Activated CD4-positive, alpha-beta T cell treated with anti-CD3 and anti-CD28 coated beads, Interleukin-2, amount 10 ng/mL, durations not matched to agents 24 days and 14 days (primary cell): ENCODE measurements at regions not wholly inside any gene's neighbourhood (a gene's known extent, or its start where the extent isn't known, plus 50 kb on each side); places are given as distances from the start of the nearest gene placed in this dataset.

Experiments
- DNase-seq: peaks from one replicate; pipeline ENCODE4 v3.0.0; 2022
- H3K27ac Mint-ChIP-seq: one replicate; pipeline ENCODE4 v1.8.0; 2022; ENCODE audit warnings: mild to moderate bottlenecking, mixed read lengths
- H3K27me3 Mint-ChIP-seq: one replicate; pipeline ENCODE4 v1.8.0; 2022; ENCODE audit warnings: mixed read lengths
- H3K36me3 Mint-ChIP-seq: one replicate; pipeline ENCODE4 v1.8.0; 2022; ENCODE audit warnings: low read depth, mild to moderate bottlenecking, mixed read lengths
- H3K4me1 Mint-ChIP-seq: one replicate; pipeline ENCODE4 v1.8.0; 2021; ENCODE audit warnings: mixed read lengths
- H3K4me3 Mint-ChIP-seq: one replicate; pipeline ENCODE4 v1.8.0; 2022; ENCODE audit warnings: mild to moderate bottlenecking, moderate library complexity, mixed read lengths
- H3K9me3 Mint-ChIP-seq: one replicate; pipeline ENCODE4 v1.8.0; 2021; ENCODE audit warnings: mixed read lengths
- intact Hi-C: fragments of 100-400 bp; cut with micrococcal nuclease; formaldehyde crosslinking; loops from one replicate; pipeline ENCODE4 v1.15.1; 2023

DNA sequence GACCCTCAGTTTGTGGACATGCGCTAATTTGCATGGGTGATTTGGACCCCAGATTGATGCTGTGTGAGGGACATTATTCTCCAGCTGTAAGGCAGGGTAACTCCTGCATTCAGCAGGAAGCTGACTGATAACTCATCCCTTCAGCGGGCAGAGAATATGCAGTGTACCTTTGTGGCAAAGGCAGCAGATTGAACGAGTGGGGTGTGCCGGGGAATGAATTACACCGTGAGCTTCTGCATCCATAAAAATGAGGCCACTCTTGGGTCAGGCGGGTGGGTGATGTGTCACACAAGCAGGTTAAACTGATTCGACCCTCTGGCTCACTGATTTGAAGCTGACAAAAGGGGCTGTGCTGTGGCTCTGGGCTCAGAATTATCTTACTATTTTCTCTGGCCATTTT, 128.9 kb upstream of the PMFBP1 start:
- H3K27me3 Mint-ChIP-seq: no peaks in the 10 kb centered on the region
- DNase-seq: no peak
- H3K9me3 Mint-ChIP-seq: no peaks in the 10 kb centered on the region
- H3K4me1 Mint-ChIP-seq: no peaks in the 10 kb centered on the region
- no peak overlapping the region for H3K27ac Mint-ChIP-seq
- no peak overlapping the region for H3K4me3 Mint-ChIP-seq
- intact Hi-C loops: no loop called here
- no peaks in the 10 kb centered on the region for H3K36me3 Mint-ChIP-seq

DNA sequence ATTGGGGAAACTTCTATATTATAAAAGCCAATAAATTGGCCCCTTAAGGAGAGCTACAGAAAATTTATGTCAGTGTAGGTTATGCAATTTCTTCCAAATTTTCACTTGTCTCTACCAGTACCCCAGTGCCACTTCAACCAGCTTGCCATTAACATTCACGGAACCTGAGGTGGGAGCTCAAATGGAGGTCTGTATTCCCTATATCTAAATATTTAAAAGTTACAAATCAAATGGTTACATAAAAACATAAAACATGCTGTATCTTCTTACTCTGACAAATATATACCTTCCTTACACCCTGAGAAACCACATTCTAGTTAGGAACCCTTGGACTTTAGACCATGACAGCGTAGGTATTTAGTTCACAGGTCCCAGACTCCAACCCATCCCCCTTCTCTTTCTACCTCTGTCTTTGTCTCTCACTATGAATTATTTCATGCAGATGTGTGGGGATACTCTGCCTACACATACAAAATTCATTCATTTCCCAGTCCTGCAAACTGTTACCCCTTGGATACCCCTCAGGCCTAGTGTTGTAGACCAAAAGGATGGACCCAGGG, 127.8 kb upstream of the PMFBP1 start:
- intact Hi-C loops: no loop called here
- H3K27me3 Mint-ChIP-seq: no peaks in the 10 kb centered on the region
- H3K27ac Mint-ChIP-seq: no peak overlapping the region
- no peak overlapping the region for H3K4me3 Mint-ChIP-seq
- H3K4me1 Mint-ChIP-seq: no peaks in the 10 kb centered on the region
- no peaks in the 10 kb centered on the region for H3K9me3 Mint-ChIP-seq
- no peak for DNase-seq
- H3K36me3 Mint-ChIP-seq: no peaks in the 10 kb centered on the region

DNA sequence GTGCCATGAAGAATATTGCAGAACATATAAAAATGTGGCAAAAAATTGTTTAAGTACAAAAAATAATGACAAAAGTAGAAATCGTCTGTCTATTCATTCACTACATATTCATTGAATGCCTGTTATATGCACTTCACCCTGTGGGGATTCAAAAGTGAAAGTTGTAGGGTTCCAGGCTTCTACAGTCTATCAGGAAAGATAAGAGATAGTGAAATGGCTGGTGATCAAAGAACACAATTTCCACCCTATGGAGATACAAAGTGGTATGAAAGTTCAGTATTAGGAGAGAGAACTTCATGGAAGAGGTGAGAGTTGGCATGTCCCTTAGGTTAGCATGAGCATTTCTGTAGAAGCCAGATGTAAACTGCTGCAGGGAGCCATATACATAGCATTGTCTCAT, 127.0 kb upstream of the PMFBP1 start:
- Mint-ChIP-seq H3K36me3 (no peaks in the 10 kb centered on the region), H3K9me3 (no peaks in the 10 kb centered on the region), H3K4me1 (no peaks in the 10 kb centered on the region), H3K27me3 (no peaks in the 10 kb centered on the region), H3K27ac (no peak overlapping the region), H3K4me3 (no peak overlapping the region)
- intact Hi-C loops: no loop called here
- no peak for DNase-seq

DNA sequence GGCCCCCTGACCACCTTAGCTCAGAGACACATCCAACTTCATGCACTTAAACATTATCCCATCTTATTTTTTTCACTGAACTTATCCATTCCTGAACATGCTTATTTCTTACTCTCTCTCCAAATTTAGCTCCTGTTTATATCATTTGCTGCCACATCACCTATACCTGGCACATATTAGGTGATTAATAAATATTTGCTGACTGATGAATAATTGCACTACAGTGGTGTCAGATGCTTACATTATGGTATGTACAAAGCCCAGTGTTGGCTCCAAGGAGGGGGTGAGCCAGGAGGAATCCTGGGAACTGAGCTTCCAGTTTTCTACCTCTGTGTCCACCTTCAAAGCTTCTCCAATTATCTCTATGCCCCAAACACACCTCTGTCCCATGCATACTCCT, 124.0 kb upstream of the PMFBP1 start:
- no peak overlapping the region for H3K4me3 Mint-ChIP-seq

DNA sequence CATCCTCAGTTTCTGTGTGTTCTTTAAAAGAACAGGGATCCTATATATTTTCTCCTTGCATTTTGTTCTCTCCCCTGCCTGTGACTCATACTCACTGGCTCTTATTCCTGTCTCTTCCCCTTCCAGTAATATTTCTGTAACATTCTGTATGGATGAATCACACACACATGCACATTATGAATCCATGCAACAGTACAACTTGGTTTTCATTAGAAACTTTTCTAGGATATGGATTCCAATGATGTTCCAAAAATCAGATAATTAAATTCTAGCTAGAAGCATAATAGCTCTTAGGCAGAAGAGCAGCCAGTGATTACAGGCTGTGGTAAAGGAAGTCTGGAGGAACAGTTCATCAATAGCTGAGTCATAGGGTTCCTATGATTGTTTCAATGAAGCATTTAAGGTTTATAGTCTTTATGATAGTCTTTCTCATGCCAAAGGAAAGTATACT, 119.6 kb upstream of the PMFBP1 start:
- no peak for DNase-seq
- intact Hi-C loops: no loop called here
- Mint-ChIP-seq H3K27ac (no peak overlapping the region), H3K36me3 (no peaks in the 10 kb centered on the region), H3K4me1 (no peaks in the 10 kb centered on the region), H3K27me3 (no peaks in the 10 kb centered on the region), H3K9me3 (no peaks in the 10 kb centered on the region), H3K4me3 (no peak overlapping the region)

More for the DNA sequence above, 124.0 kb upstream of the PMFBP1 start:
- H3K27me3 Mint-ChIP-seq: no peaks in the 10 kb centered on the region
- intact Hi-C loops: no loop called here
- no peaks in the 10 kb centered on the region for H3K9me3 Mint-ChIP-seq
- no peaks in the 10 kb centered on the region for H3K36me3 Mint-ChIP-seq
- no peak for DNase-seq
- H3K4me1 Mint-ChIP-seq: no peaks in the 10 kb centered on the region
- no peak overlapping the region for H3K27ac Mint-ChIP-seq

DNA sequence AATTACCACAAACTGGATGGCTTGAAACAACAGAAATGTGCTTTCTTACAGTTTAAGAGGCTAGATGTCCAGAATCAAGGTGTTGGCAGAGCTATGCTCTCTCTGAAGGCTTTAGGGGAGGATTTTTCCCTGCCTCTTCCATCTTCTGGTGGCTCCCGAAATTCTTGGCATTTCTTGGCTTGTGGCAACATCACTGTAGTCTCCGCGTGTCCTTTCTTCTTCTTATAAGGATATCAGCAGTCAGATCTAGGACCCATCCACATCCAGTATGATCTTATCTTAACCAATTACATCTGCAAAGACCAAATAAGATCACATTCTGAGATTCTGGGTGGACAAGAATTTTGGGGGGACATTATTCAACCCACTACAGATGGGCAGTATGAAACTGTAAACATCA, 119.2 kb upstream of the PMFBP1 start:
- Mint-ChIP-seq H3K36me3 (no peaks in the 10 kb centered on the region), H3K4me1 (no peaks in the 10 kb centered on the region), H3K27me3 (no peaks in the 10 kb centered on the region), H3K9me3 (no peaks in the 10 kb centered on the region), H3K4me3 (no peak overlapping the region), H3K27ac (no peak overlapping the region)
- intact Hi-C loops: no loop called here
- DNase-seq: no peak

DNA sequence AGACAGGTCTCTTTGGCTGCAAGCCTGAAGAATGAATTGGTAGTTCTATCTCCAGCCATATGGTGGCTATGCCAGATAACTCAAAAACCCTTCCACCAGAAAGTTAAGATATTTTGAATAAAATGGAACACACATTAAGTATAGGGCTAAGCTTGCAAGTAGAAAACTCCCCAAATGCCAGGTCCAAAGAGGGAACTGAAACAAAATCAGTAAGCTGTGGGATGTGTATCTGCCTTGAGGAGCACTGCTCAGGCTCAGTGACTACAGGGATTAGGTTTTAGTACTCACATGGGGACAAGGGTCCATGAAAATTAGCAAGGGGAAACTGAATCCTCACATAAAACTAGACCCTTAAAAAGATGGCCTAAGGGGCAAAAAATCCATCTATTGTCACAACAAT, 115.7 kb upstream of the PMFBP1 start:
- no peak overlapping the region for H3K27ac Mint-ChIP-seq
- DNase-seq: no peak
- no peaks in the 10 kb centered on the region for H3K4me1 Mint-ChIP-seq
- intact Hi-C loops: no loop called here
- no peaks in the 10 kb centered on the region for H3K36me3 Mint-ChIP-seq
- no peaks in the 10 kb centered on the region for H3K27me3 Mint-ChIP-seq
- H3K4me3 Mint-ChIP-seq: no peak overlapping the region
- H3K9me3 Mint-ChIP-seq: no peaks in the 10 kb centered on the region

DNA sequence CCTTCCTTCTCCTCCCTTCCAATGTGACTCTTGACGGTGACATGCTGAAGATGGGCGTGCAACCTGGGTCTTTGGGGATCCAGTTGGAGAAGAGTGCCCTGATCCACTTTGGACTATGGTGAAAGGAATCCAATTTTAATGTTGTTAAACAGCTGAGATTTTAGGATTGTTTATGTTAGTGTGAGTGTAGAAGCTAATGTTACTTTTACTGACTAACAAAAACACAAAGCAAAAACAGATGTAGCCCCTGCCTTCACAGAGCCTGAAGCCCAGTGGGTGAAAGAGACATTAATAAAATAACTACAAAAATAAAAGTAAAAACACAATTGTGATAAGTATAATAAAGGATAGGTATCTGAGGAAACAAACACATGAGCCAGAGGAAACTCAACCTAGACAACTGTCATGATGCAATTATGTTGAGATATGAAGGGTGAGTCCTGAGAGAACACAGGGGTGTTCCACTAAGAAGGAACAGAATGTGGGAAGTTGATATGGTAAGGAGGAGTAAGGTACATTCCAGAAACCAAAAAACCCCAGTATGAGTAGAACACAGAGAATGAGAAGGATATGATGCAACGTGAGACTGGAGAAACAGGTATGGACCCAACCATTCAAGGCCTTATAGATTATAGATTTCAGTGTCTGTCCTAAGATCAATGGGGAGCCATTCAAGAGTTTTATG, 115.1 kb upstream of the PMFBP1 start:
- Mint-ChIP-seq H3K4me3 (no peak overlapping the region), H3K27me3 (no peaks in the 10 kb centered on the region), H3K27ac (no peak overlapping the region), H3K9me3 (no peaks in the 10 kb centered on the region), H3K4me1 (no peaks in the 10 kb centered on the region), H3K36me3 (no peaks in the 10 kb centered on the region)
- no peak for DNase-seq
- intact Hi-C loops: no loop called here

DNA sequence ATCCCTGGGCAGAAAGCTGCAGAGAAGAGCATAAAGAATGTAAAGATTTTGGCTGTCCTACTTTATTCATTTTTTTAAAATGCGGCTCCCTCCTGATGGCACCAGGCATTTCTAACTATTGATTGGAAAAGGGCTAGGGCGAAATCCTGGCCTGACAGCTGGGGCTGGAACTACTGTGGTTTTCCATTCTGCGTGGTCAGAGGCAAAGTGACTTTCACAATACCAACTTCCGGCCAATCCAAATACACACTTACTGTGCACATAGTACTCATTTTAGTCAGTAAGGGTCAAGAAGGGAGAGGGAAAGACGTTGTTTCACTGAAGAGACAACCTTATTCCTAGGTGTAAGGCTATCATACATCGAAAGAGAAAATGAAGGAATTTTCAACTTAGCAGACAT, 113.8 kb upstream of the PMFBP1 start:
- Mint-ChIP-seq H3K36me3 (no peaks in the 10 kb centered on the region), H3K4me1 (no peaks in the 10 kb centered on the region), H3K27ac (no peak overlapping the region), H3K9me3 (no peaks in the 10 kb centered on the region), H3K27me3 (no peaks in the 10 kb centered on the region), H3K4me3 (no peak overlapping the region)
- intact Hi-C loops: no loop called here
- no peak for DNase-seq

DNA sequence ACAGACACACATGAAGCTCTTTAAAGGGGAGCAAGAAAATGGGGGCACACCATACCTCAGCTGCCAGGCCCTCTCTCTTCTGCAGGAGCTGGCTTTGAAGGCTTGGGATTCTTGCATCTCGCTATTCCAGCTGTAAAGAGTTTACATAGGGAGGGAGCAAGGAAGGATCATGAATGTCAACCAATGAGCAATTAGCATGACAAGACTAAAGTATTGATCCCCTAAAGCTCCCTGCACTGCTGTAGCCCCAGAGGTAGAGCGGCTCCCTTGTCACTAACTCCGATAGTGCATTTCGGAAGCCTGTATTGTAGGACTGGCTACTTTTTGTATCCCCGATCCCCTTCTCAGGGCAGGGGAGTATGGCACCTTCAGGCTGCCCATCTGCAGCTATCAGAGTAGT, 113.4 kb upstream of the PMFBP1 start:
- H3K36me3 Mint-ChIP-seq: no peaks in the 10 kb centered on the region
- H3K27ac Mint-ChIP-seq: no peak overlapping the region
- intact Hi-C loops: no loop called here
- no peaks in the 10 kb centered on the region for H3K27me3 Mint-ChIP-seq
- H3K9me3 Mint-ChIP-seq: no peaks in the 10 kb centered on the region
- DNase-seq: no peak
- H3K4me1 Mint-ChIP-seq: no peaks in the 10 kb centered on the region
- H3K4me3 Mint-ChIP-seq: no peak overlapping the region

DNA sequence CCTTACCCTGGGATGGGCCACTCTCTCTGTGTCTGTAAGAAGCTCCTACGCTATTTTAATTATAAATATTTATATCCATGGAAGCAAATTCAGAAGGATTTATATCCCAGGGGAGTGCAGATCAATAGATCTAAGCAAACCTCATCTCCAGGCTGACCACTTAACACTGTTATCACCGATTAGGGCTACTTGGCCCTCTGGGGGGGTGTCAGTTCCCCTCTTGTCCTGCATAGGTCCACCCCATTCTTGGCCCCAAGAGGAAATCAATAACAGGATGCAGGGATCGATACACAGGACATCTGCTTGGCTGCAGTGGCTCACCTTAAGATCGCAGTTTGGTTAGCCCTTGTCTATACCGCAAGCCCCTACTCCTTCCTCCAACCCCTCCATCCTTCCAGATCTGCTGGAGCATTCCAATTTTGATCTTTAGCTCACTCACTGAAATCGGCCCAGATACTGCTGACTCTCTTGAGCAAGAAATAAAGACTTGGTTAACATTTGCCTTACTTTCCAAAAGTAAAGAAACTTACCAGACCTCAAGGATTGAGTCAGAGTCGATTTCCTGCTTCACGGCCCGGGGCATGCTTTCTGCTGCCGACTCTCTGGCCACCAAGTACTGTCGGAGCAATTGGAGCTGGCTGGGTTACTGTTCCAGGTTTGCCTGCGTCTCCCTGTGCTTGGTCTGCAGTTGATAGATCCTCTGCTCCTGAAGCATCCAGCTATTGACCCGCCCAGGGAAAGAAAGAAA, 112.3 kb upstream of the PMFBP1 start:
- Mint-ChIP-seq H3K4me3 (no peak overlapping the region), H3K4me1 (no peaks in the 10 kb centered on the region), H3K27me3 (no peaks in the 10 kb centered on the region), H3K36me3 (no peaks in the 10 kb centered on the region), H3K9me3 (no peaks in the 10 kb centered on the region), H3K27ac (no peak overlapping the region)
- intact Hi-C loops: no loop called here
- DNase-seq: no peak

DNA sequence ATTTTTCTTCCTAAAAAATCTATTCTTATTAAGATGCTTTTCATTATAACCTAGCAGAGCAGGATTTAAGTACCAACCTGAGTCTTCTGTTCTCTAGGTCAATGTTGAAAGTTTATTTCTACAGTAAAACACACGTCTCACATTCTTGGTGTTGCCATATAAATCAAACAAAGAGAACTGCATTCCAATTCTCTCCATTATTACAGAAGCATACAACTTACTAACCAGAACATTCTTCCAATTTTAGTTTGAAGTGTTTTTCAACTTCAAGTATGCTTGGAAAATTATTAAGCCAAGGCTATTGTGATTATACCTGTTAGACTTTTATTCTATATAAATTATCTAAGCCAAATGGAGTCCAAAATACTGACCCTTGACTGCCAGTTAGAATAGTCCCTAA, 110.4 kb upstream of the PMFBP1 start:
- intact Hi-C loops: no loop called here
- Mint-ChIP-seq H3K36me3 (no peaks in the 10 kb centered on the region), H3K9me3 (no peaks in the 10 kb centered on the region), H3K27me3 (peaks cover 3% of the 10 kb centered on the region), H3K4me3 (no peak overlapping the region), H3K4me1 (no peaks in the 10 kb centered on the region), H3K27ac (no peak overlapping the region)
- no peak for DNase-seq

DNA sequence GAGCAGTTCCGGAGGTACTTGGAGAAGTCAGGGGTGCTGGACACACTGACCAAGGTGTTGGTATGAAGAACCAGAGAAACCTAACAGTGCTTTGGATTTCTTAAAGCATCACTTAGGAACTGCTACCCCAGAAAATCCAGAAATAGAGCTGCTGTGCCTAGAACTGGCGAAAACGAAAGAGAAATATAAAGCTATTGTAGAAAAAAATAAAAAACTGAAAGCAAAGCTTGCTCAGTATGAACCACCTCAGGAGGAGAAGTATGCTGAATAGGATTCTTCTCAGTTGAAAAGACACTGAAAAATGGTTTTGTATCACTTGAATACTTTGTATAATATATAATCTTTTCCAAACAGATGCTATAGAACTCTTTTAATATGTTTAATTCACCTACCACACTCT, 106.3 kb upstream of the PMFBP1 start:
- no peaks in the 10 kb centered on the region for H3K4me1 Mint-ChIP-seq
- H3K27ac Mint-ChIP-seq: no peak overlapping the region

DNA sequence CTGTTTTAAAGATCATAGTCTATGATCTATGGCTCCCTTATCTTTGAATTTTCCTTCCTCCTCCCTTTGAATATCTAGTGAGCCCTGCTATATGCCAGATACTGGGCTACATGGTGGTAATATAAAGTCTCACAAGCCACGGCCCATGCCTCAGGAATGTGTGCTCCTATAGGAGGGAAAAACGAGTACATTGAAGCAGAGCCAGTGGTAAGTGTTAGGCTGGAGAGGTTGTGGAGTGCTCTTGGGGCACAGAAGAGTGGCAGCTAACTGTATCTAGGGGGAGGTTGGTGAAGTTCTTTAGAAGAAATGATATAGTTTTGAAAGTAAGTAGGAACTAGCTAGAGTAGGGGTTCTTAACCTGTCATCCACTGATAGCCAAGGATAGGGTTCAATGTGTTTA, 105.8 kb upstream of the PMFBP1 start:
- Mint-ChIP-seq H3K27me3 (peaks cover 3% of the 10 kb centered on the region), H3K36me3 (no peaks in the 10 kb centered on the region), H3K27ac (no peak overlapping the region), H3K9me3 (no peaks in the 10 kb centered on the region), H3K4me1 (no peaks in the 10 kb centered on the region), H3K4me3 (no peak overlapping the region)
- DNase-seq: no peak
- intact Hi-C loops: no loop called here

More for the DNA sequence above, 106.3 kb upstream of the PMFBP1 start:
- intact Hi-C loops: no loop called here
- Mint-ChIP-seq H3K36me3 (no peaks in the 10 kb centered on the region), H3K27me3 (peaks cover 3% of the 10 kb centered on the region), H3K9me3 (no peaks in the 10 kb centered on the region), H3K4me3 (no peak overlapping the region)
- DNase-seq: no peak
